ENCODE measurements at regions not wholly inside any gene's neighbourhood (a gene's known extent, or its start where the extent isn't known, plus 50 kb on each side); places are given as distances from the start of the nearest gene placed in this dataset.

GRCh38 chr9:115957585-115957984 lies 196.0 kb upstream of the PAPPA start:
- H3K4me1 Mint-ChIP-seq = no peaks in the 10 kb centered on the region
- no peaks in the 10 kb centered on the region for H3K36me3 Mint-ChIP-seq

GRCh38 chr9:115964710-115965347 lies 188.8 kb upstream of the PAPPA start:
- Mint-ChIP-seq H3K27me3 (no peaks in the 10 kb centered on the region), H3K4me1 (no peaks in the 10 kb centered on the region), H3K36me3 (no peaks in the 10 kb centered on the region), H3K27ac (no peak overlapping the region), H3K4me3 (no peak overlapping the region), H3K9me3 (peaks cover 6% of the 10 kb centered on the region)
- ATAC-seq = no peak

More at GRCh38 chr9:115957585-115957984, 196.0 kb upstream of the PAPPA start:
- no peak for ATAC-seq
- Mint-ChIP-seq H3K9me3 (peaks cover 3% of the 10 kb centered on the region), H3K4me3 (no peak overlapping the region), H3K27me3 (no peaks in the 10 kb centered on the region), H3K27ac (no peak overlapping the region)

- no peak overlapping the region for H3K4me3 Mint-ChIP-seq
- no peak for ATAC-seq
- H3K27me3 Mint-ChIP-seq = no peaks in the 10 kb centered on the region
- H3K9me3 Mint-ChIP-seq = peaks cover 3% of the 10 kb centered on the region
- H3K4me1 Mint-ChIP-seq = no peaks in the 10 kb centered on the region
- no peaks in the 10 kb centered on the region for H3K36me3 Mint-ChIP-seq
- H3K27ac Mint-ChIP-seq = no peak overlapping the region
Measured at GRCh38 chr9:115966660-115967059, 186.9 kb upstream of the PAPPA start.

GRCh38 chr9:115969096-115969495 lies 184.5 kb upstream of the PAPPA start:
- H3K36me3 Mint-ChIP-seq = no peaks in the 10 kb centered on the region
- H3K9me3 Mint-ChIP-seq = peaks cover 3% of the 10 kb centered on the region
- no peaks in the 10 kb centered on the region for H3K4me1 Mint-ChIP-seq
- no peak for ATAC-seq
- no peak overlapping the region for H3K27ac Mint-ChIP-seq
- no peak overlapping the region for H3K4me3 Mint-ChIP-seq
- no peaks in the 10 kb centered on the region for H3K27me3 Mint-ChIP-seq

GRCh38 chr9:115972362-115972761 lies 181.2 kb upstream of the PAPPA start:
- Mint-ChIP-seq H3K36me3 (no peaks in the 10 kb centered on the region), H3K27ac (no peak overlapping the region), H3K4me3 (no peak overlapping the region), H3K9me3 (peaks cover 3% of the 10 kb centered on the region), H3K27me3 (no peaks in the 10 kb centered on the region), H3K4me1 (no peaks in the 10 kb centered on the region)
- ATAC-seq = no peak

GRCh38 chr9:115972843-115973595 lies 180.6 kb upstream of the PAPPA start:
- Mint-ChIP-seq H3K27me3 (no peaks in the 10 kb centered on the region), H3K27ac (no peak overlapping the region), H3K4me1 (no peaks in the 10 kb centered on the region), H3K9me3 (peaks cover 3% of the 10 kb centered on the region), H3K4me3 (no peak overlapping the region), H3K36me3 (no peaks in the 10 kb centered on the region)
- ATAC-seq = no peak

GRCh38 chr9:115976781-115977180 lies 176.8 kb upstream of the PAPPA start:
- H3K9me3 Mint-ChIP-seq = no peaks in the 10 kb centered on the region
- H3K27me3 Mint-ChIP-seq = no peaks in the 10 kb centered on the region
- no peaks in the 10 kb centered on the region for H3K36me3 Mint-ChIP-seq
- H3K27ac Mint-ChIP-seq = no peak overlapping the region
- no peak overlapping the region for H3K4me3 Mint-ChIP-seq
- H3K4me1 Mint-ChIP-seq = no peaks in the 10 kb centered on the region
- ATAC-seq = no peak

GRCh38 chr9:115978091-115978490 lies 175.5 kb upstream of the PAPPA start:
- Mint-ChIP-seq H3K36me3 (no peaks in the 10 kb centered on the region), H3K27ac (no peak overlapping the region), H3K9me3 (no peaks in the 10 kb centered on the region), H3K4me1 (no peaks in the 10 kb centered on the region), H3K27me3 (no peaks in the 10 kb centered on the region), H3K4me3 (no peak overlapping the region)
- no peak for ATAC-seq

GRCh38 chr9:115978659-115979096 lies 174.9 kb upstream of the PAPPA start:
- no peaks in the 10 kb centered on the region for H3K9me3 Mint-ChIP-seq
- H3K27me3 Mint-ChIP-seq = no peaks in the 10 kb centered on the region
- no peaks in the 10 kb centered on the region for H3K4me1 Mint-ChIP-seq
- ATAC-seq = no peak
- no peak overlapping the region for H3K27ac Mint-ChIP-seq
- no peaks in the 10 kb centered on the region for H3K36me3 Mint-ChIP-seq
- no peak overlapping the region for H3K4me3 Mint-ChIP-seq

GRCh38 chr9:115980054-115980453 lies 173.5 kb upstream of the PAPPA start:
- Mint-ChIP-seq H3K27me3 (no peaks in the 10 kb centered on the region), H3K27ac (no peak overlapping the region), H3K4me1 (no peaks in the 10 kb centered on the region)

GRCh38 chr9:115980502-115980901 lies 173.1 kb upstream of the PAPPA start:
- H3K9me3 Mint-ChIP-seq = peaks cover 5% of the 10 kb centered on the region
- H3K36me3 Mint-ChIP-seq = no peaks in the 10 kb centered on the region
- H3K4me3 Mint-ChIP-seq = no peak overlapping the region
- H3K27me3 Mint-ChIP-seq = no peaks in the 10 kb centered on the region
- no peak for ATAC-seq
- H3K4me1 Mint-ChIP-seq = no peaks in the 10 kb centered on the region
- H3K27ac Mint-ChIP-seq = no peak overlapping the region

More at GRCh38 chr9:115980054-115980453, 173.5 kb upstream of the PAPPA start:
- no peak overlapping the region for H3K4me3 Mint-ChIP-seq
- H3K36me3 Mint-ChIP-seq = no peaks in the 10 kb centered on the region
- peaks cover 5% of the 10 kb centered on the region for H3K9me3 Mint-ChIP-seq
- ATAC-seq = no peak

GRCh38 chr9:115980976-115981375 lies 172.6 kb upstream of the PAPPA start:
- no peaks in the 10 kb centered on the region for H3K36me3 Mint-ChIP-seq
- H3K4me1 Mint-ChIP-seq = no peaks in the 10 kb centered on the region
- H3K4me3 Mint-ChIP-seq = no peak overlapping the region
- H3K27me3 Mint-ChIP-seq = no peaks in the 10 kb centered on the region
- H3K9me3 Mint-ChIP-seq = peaks cover 5% of the 10 kb centered on the region
- no peak overlapping the region for H3K27ac Mint-ChIP-seq
- no peak for ATAC-seq

- ATAC-seq = no peak
- Mint-ChIP-seq H3K27ac (no peak overlapping the region), H3K36me3 (no peaks in the 10 kb centered on the region), H3K4me3 (no peak overlapping the region), H3K9me3 (peaks cover 5% of the 10 kb centered on the region), H3K4me1 (no peaks in the 10 kb centered on the region), H3K27me3 (no peaks in the 10 kb centered on the region)
Measured at GRCh38 chr9:115983366-115983765, 170.2 kb upstream of the PAPPA start.

GRCh38 chr9:115985657-115986056 lies 167.9 kb upstream of the PAPPA start:
- Mint-ChIP-seq H3K9me3 (peaks cover 5% of the 10 kb centered on the region), H3K4me3 (no peak overlapping the region), H3K4me1 (no peaks in the 10 kb centered on the region), H3K36me3 (no peaks in the 10 kb centered on the region), H3K27me3 (no peaks in the 10 kb centered on the region), H3K27ac (no peak overlapping the region)
- ATAC-seq = no peak

GRCh38 chr9:115986508-115986907 lies 167.1 kb upstream of the PAPPA start:
- Mint-ChIP-seq H3K9me3 (peaks cover 5% of the 10 kb centered on the region), H3K4me1 (no peaks in the 10 kb centered on the region), H3K27ac (no peak overlapping the region), H3K27me3 (no peaks in the 10 kb centered on the region), H3K36me3 (no peaks in the 10 kb centered on the region), H3K4me3 (no peak overlapping the region)
- no peak for ATAC-seq

GRCh38 chr9:115988701-115989100 lies 164.9 kb upstream of the PAPPA start:
- Mint-ChIP-seq H3K4me3 (no peak overlapping the region), H3K9me3 (peaks cover 5% of the 10 kb centered on the region), H3K27me3 (no peaks in the 10 kb centered on the region), H3K4me1 (no peaks in the 10 kb centered on the region), H3K36me3 (no peaks in the 10 kb centered on the region), H3K27ac (no peak overlapping the region)
- no peak for ATAC-seq

Measured in stimulated activated memory B cell treated with anti-CD40 and anti-IgM and Interleukin-4, amounts not matched to agents 10 μg/mL and 1 μg/mL and 100 μg/mL, for 72 hours (primary cell).